GM18498 (cell line): ENCODE measurements at regions not wholly inside any gene's neighbourhood (a gene's known extent, or its start where the extent isn't known, plus 50 kb on each side); places are given as distances from the start of the nearest gene placed in this dataset.
"Not testable (repeated sequence)": the region's sequence is repeated elsewhere in the genome, so short reads cannot be mapped to it uniquely, and the experiment has no call there.

Experiments
- ATAC-seq: cut with Tn5 transposase; IDR thresholded peaks from one replicate; pipeline ENCODE4 v1.9.1; 2021; ENCODE audit warnings: mild to moderate bottlenecking, moderate library complexity; ENCODE audit not compliant: unreplicated experiment

DNA sequence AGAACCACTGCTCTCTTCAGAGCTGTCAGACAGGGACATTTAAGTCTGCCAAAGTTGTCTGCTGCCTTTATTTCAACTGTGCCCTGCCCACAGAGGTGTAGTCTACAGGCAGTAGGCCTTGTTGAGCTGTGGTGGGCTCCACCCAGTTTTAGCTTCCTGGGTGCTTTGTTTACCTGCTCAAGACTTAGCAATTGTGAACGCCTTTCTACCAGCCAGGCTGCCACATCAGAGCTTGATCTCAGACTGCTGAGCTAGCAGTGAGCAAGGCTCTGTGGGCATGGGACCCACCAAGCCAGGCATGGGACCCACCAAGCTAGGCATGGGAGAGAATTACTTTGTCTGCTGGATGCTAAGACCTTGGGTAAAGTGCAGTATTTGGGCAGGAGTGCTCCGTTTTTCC, 351.8 kb downstream of the CDY1 start:
- ATAC-seq = not testable (repeated sequence)

DNA sequence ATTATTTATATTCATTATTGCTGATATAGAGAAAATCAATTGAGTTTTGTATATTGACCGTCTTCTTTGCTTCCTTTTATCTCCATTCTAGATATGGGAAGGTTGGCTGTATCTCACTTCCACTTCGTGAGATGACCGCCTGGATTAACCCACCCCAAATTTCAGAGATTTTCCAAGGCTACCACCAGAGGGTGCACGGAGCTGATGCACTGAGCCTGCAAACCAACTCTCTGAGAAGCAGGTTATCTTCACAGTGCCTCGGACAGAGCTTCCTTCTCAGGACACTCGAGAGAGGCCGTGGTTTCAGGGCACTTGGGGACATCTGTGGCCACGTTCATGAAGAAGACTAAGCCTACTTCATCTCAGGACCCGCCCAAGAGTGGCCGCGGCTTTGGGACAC, 365.8 kb downstream of the CDY1 start:
- ATAC-seq = not testable (repeated sequence)

DNA sequence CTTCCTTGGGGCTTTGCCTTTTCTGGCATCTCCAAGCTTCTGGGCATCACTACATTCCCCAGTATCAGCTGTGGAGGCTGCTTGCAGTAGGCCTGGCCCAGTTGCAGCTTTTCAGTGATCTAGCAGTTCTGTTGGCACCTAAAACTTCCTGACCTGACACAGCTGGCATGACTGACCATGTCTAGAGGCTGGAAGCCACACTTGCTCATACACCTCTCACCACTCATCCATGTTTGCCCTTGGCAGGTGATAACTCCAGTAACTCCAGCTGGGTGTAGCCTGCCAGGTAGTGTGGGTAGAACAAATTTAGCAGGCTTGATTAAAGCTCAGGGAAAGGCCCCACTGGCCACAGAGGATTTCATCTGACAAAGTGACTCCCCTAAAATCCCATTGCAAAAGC, 377.9 kb downstream of the CDY1 start:
- ATAC-seq = not testable (repeated sequence)

DNA sequence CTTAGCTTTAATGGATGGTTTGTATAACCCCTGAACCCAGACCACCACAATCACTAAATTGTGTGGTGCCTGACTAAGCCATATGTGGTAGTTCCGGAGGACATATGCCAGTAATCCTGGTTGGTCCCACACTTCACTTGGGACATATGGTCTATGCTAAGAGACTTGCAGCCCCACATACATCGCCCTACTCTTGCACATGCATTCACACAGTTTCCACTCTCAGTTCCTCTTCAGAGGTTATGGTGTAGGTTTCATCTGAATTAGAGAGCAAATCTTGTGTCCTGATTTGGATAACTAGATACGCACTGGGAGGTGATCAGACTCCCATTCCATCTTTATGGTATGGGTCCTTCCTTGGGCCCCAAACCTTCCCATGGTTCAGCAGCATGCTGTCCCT, 425.4 kb downstream of the CDY1 start:
- ATAC-seq = peak; percentile 55

DNA sequence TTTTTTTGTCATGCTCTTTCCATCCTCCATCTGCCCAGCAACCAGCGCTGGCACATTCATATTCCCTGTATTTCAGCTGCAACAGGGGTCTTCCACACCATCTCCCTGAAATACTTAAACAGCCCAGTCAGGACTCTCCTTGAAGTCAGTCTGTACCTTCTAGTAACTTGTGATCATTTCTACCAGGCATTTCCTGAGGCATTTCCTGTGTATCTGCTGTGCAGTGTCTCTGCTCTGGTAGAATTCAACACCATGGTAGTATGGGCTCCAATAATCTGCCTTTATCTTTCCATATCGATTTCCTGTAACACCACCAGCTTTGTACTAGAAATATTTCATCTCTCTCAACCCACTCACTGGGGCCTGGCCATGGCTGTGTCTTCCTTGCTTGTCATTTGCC, 436.0 kb downstream of the CDY1 start:
- not testable (repeated sequence) for ATAC-seq

DNA sequence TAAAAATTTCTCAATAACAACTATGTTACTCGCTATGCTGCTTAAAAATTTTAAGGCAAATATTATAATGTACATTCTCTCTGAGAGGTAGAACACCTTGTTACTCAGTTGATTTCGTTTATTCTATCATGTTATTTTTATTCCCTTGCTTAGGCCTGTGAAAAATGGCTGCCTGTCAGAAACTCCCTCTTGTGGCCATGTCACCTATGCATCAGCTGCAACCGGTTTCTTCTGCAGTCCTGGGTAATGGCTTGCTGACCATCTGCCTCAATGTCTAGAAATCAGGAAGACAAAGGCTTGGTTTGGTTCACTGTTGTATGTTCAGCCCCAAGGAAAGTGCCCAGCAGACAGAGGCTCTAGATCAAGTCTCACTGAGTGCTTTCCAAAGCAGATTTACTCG, 437.3 kb downstream of the CDY1 start:
- not testable (repeated sequence) for ATAC-seq

DNA sequence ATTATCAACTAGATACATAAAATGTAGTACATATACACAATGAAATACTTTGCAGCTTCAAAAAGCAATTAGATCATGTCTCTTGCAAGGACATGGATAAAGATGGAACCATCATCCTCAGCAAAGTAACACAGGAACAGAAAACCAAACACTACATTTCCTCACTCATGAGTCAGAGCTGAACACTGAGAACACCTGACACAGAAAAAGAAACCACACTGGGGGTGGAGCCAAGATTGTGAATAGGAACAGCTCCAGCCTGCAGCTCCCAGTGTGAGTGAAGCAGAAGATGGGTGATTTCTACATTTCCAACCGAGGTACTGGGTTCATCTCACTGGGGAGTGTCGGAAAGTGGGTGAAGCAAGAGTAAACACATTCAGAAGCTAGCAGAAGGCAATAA, 451.2 kb downstream of the CDY1 start:
- not testable (repeated sequence) for ATAC-seq

DNA sequence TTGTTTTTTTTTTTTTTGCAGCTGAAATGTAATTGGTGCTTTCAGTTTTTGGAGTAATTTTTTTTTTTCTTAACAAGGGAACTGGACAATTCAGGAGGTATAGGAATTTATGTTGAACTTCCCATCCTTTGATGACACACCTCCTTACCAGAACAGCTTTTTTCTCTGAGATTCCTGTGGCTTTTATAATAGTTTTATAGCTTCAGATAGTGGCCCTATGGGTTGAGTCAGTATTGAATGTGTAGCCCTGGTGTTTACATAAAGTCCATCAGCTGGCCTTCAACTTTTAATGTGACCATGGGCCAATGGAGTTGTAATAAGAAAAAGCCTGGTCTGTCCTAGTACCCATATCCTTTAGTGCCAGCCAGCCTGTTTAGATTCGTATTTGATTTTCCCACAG, 457.5 kb downstream of the CDY1 start:
- not testable (repeated sequence) for ATAC-seq

DNA sequence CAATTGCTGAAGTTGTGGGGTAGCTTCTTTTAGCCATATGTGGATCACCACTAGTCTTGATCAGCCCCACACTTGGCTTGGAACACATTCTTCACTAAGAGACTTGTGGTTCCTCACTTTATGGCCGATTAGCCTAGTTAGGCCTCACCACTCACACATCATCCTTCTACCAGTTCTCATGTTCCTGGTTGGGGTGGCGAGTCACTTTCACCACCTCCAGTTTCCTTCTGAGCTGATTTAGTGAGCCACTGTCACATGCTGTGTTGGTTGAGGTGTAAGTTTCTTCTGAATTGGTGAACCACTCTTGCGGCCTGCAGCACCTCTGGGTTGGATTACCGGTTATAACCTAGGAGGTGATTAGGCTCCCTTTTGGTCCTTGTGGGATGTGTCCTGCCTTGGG, 459.3 kb downstream of the CDY1 start:
- not testable (repeated sequence) for ATAC-seq

DNA sequence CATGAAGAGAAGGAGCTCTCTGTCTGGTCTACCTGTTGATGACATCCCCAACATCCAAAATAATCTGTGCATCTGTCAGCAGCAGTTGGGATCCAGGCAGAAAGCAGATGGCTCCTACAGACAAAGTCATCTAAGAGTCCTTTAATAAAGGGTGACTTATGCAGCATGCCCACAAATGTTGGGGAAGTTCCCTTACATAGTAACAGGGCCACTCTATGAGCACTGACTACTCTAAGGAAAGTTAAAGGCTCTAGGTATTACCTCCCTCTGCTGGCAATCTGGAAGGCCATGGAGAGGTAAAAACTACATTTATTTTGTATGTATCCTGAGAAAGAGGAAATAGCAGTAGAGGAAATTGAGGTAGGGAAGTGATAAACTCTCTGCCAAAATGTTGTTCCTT, 465.2 kb downstream of the CDY1 start:
- not testable (repeated sequence) for ATAC-seq
